Endothelial cell (in vitro differentiated cells): ENCODE measurements at regions not wholly inside any gene's neighbourhood (a gene's known extent, or its start where the extent isn't known, plus 50 kb on each side); places are given as distances from the start of the nearest gene placed in this dataset.

Source experiments
- DNase-seq: peaks from one replicate; pipeline ENCODE4 v3.0.0; 2021; ENCODE audit warnings: low spot score
- H3K27ac Mint-ChIP-seq: one replicate; pipeline ENCODE4 v1.8.0; 2021; ENCODE audit warnings: mixed read lengths, inconsistent platforms; ENCODE audit not compliant: unreplicated experiment
- H3K27me3 Mint-ChIP-seq: one replicate; pipeline ENCODE4 v1.8.0; 2021; ENCODE audit warnings: mild to moderate bottlenecking, moderate library complexity, mixed read lengths, inconsistent platforms; ENCODE audit not compliant: unreplicated experiment
- H3K36me3 Mint-ChIP-seq: one replicate; pipeline ENCODE4 v1.8.0; 2021; ENCODE audit warnings: mild to moderate bottlenecking, low read depth, mixed read lengths, inconsistent platforms; ENCODE audit not compliant: unreplicated experiment
- H3K4me1 Mint-ChIP-seq: one replicate; pipeline ENCODE4 v1.8.0; 2021; ENCODE audit warnings: mild to moderate bottlenecking, mixed read lengths, inconsistent platforms; ENCODE audit not compliant: unreplicated experiment
- H3K4me3 Mint-ChIP-seq: one replicate; pipeline ENCODE4 v1.8.0; 2021; ENCODE audit warnings: mild to moderate bottlenecking, mixed read lengths, inconsistent platforms; ENCODE audit not compliant: unreplicated experiment
- H3K9me3 Mint-ChIP-seq: one replicate; pipeline ENCODE4 v1.8.0; 2021; ENCODE audit warnings: mixed read lengths, inconsistent platforms; ENCODE audit not compliant: unreplicated experiment
- CTCF ChIP-seq: fragments of 200-600 bp; sonication (generic); IDR thresholded peaks from one replicate; pipeline ENCODE4 v1.5.0; 2021; ENCODE audit warnings: antibody characterized with exemption; ENCODE audit not compliant: unreplicated experiment

GRCh38 chr4:27366104-27366823 lies 505.6 kb downstream of the STIM2 start:
- no peaks in the 10 kb centered on the region for H3K36me3 Mint-ChIP-seq
- H3K4me3 Mint-ChIP-seq: no peak overlapping the region
- H3K4me1 Mint-ChIP-seq: peaks cover 1% of the 10 kb centered on the region
- no peak for TF ChIP-seq CTCF
- no peak overlapping the region for H3K27ac Mint-ChIP-seq
- DNase-seq: no peak
- no peaks in the 10 kb centered on the region for H3K27me3 Mint-ChIP-seq
- no peaks in the 10 kb centered on the region for H3K9me3 Mint-ChIP-seq

- Mint-ChIP-seq H3K4me3 (no peak overlapping the region), H3K36me3 (no peaks in the 10 kb centered on the region), H3K27me3 (no peaks in the 10 kb centered on the region), H3K27ac (no peak overlapping the region), H3K4me1 (no peaks in the 10 kb centered on the region), H3K9me3 (no peaks in the 10 kb centered on the region)
- TF ChIP-seq CTCF: no peak
- no peak for DNase-seq
Measured at GRCh38 chr4:27368781-27369180, 508.1 kb downstream of the STIM2 start.

- Mint-ChIP-seq H3K27me3 (peaks cover 3% of the 10 kb centered on the region), H3K36me3 (no peaks in the 10 kb centered on the region), H3K9me3 (no peaks in the 10 kb centered on the region), H3K27ac (no peak overlapping the region), H3K4me1 (no peaks in the 10 kb centered on the region), H3K4me3 (no peak overlapping the region)
- TF ChIP-seq CTCF: no peak
- no peak for DNase-seq
Measured at GRCh38 chr4:27381815-27382214, 521.2 kb downstream of the STIM2 start.

GRCh38 chr4:27387711-27388110 lies 527.1 kb downstream of the STIM2 start:
- no peaks in the 10 kb centered on the region for H3K27me3 Mint-ChIP-seq
- H3K36me3 Mint-ChIP-seq: no peaks in the 10 kb centered on the region
- no peak overlapping the region for H3K4me3 Mint-ChIP-seq
- no peaks in the 10 kb centered on the region for H3K4me1 Mint-ChIP-seq
- no peak overlapping the region for H3K27ac Mint-ChIP-seq
- no peak for DNase-seq
- TF ChIP-seq CTCF: no peak
- no peaks in the 10 kb centered on the region for H3K9me3 Mint-ChIP-seq

GRCh38 chr4:27397886-27398285 lies 537.2 kb downstream of the STIM2 start:
- H3K27ac Mint-ChIP-seq: no peak overlapping the region

More at GRCh38 chr4:27397886-27398285, 537.2 kb downstream of the STIM2 start:
- TF ChIP-seq CTCF: no peak
- Mint-ChIP-seq H3K27me3 (no peaks in the 10 kb centered on the region), H3K36me3 (no peaks in the 10 kb centered on the region), H3K9me3 (no peaks in the 10 kb centered on the region), H3K4me3 (no peak overlapping the region), H3K4me1 (no peaks in the 10 kb centered on the region)
- no peak for DNase-seq
